HG03378 (cell line): ENCODE measurements at regions not wholly inside any gene's neighbourhood (a gene's known extent, or its start where the extent isn't known, plus 50 kb on each side); places are given as distances from the start of the nearest gene placed in this dataset.

Experiments
- ATAC-seq: cut with Tn5 transposase; IDR thresholded peaks from one replicate; pipeline ENCODE4 v1.9.1; 2021; ENCODE audit warnings: mild to moderate bottlenecking, moderate library complexity; ENCODE audit not compliant: unreplicated experiment

GRCh38 chr1:172944931-172945330 lies 105.8 kb downstream of the TNFSF18 start:
- no peak for ATAC-seq

GRCh38 chr1:172946814-172947507 lies 103.8 kb downstream of the TNFSF18 start:
- ATAC-seq = no peak

GRCh38 chr1:172948457-172948856 lies 102.3 kb downstream of the TNFSF18 start:
- ATAC-seq = no peak

- ATAC-seq = no peak
Observed at GRCh38 chr1:172949096-172949495, 101.6 kb downstream of the TNFSF18 start.

- ATAC-seq = no peak
Observed at GRCh38 chr1:172950528-172950927, 100.2 kb downstream of the TNFSF18 start.

GRCh38 chr1:172951730-172952365 lies 98.9 kb downstream of the TNFSF18 start:
- no peak for ATAC-seq

- ATAC-seq = no peak
Observed at GRCh38 chr1:172952516-172952915, 98.2 kb downstream of the TNFSF18 start.

- ATAC-seq = no peak
Observed at GRCh38 chr1:172954476-172955150, 96.1 kb downstream of the TNFSF18 start.

GRCh38 chr1:172955161-172955815 lies 95.5 kb downstream of the TNFSF18 start:
- ATAC-seq = no peak

- no peak for ATAC-seq
Observed at GRCh38 chr1:172956871-172957270, 93.9 kb downstream of the TNFSF18 start.

GRCh38 chr1:172957491-172957890 lies 93.2 kb downstream of the TNFSF18 start:
- no peak for ATAC-seq

GRCh38 chr1:172959571-172959970 lies 91.2 kb downstream of the TNFSF18 start:
- ATAC-seq = no peak

- ATAC-seq = no peak
Observed at GRCh38 chr1:172960019-172960418, 90.7 kb downstream of the TNFSF18 start.

- no peak for ATAC-seq
Observed at GRCh38 chr1:172960454-172961208, 90.1 kb downstream of the TNFSF18 start.

- no peak for ATAC-seq
Observed at GRCh38 chr1:172964864-172965263, 85.9 kb downstream of the TNFSF18 start.

- ATAC-seq = no peak
Observed at GRCh38 chr1:172966844-172967540, 83.7 kb downstream of the TNFSF18 start.

- ATAC-seq = no peak
Observed at GRCh38 chr1:172967936-172968335, 82.8 kb downstream of the TNFSF18 start.

- no peak for ATAC-seq
Observed at GRCh38 chr1:172969611-172970010, 81.1 kb downstream of the TNFSF18 start.

- ATAC-seq = no peak
Observed at GRCh38 chr1:172970186-172970585, 80.6 kb downstream of the TNFSF18 start.

- ATAC-seq = no peak
Observed at GRCh38 chr1:172971241-172971640, 79.5 kb downstream of the TNFSF18 start.
